PC-3 (cell line): ENCODE measurements at regions not wholly inside any gene's neighbourhood (a gene's known extent, or its start where the extent isn't known, plus 50 kb on each side); places are given as distances from the start of the nearest gene placed in this dataset.

Experiments
- ATAC-seq: fragments of 200-7000 bp; cut with Tn5 transposase; 2 replicates; pipeline ENCODE4 v1.9.1; 2020; ENCODE audit warnings: mild to moderate bottlenecking, moderate library complexity
- BruUV-seq: library from RNA; stranded (reverse); fragments of 400-500 nt; replicated peaks from 2 replicates; lab custom pipeline; 2021; lab: Mats Ljungman, UMichigan
- CTCF ChIA-PET: fragments of 300-600 bp; sonication (Branson Sonifier 250); formaldehyde crosslinking; loops from one replicate; lab custom pipeline; 2022; ENCODE audit warnings: antibody characterized with exemption; lab: Charles Lee
- POLR2A ChIA-PET: fragments of 300-600 bp; sonication (Branson Sonifier 250); formaldehyde crosslinking; loops from one replicate; lab custom pipeline; 2022; ENCODE audit warnings: antibody characterized with exemption; ENCODE audit not compliant: unreplicated experiment; lab: Charles Lee
- DNase-seq: peaks from one replicate; pipeline ENCODE4 v3.0.0-alpha.2; 2015
- H2AFZ ChIP-seq: fragments of 300-600 bp; sonication (generic); 2 replicates; pipeline ENCODE4 v1.6.0; 2016; ENCODE audit warnings: antibody characterized with exemption, low read length
- H3F3A ChIP-seq: fragments of 300-600 bp; sonication (generic); one replicate; pipeline ENCODE4 v1.6.0; 2017; ENCODE audit warnings: antibody characterized with exemption, low read length, control low read depth, mild to moderate bottlenecking; ENCODE audit not compliant: unreplicated experiment
- H3K27ac ChIP-seq: fragments of 300-600 bp; sonication (generic); 2 replicates; pipeline ENCODE4 v1.5.1; 2016; ENCODE audit warnings: mild to moderate bottlenecking, low read length
- H3K27me3 ChIP-seq: fragments of 300-600 bp; sonication (generic); 2 replicates; pipeline ENCODE4 v1.6.1; 2016; ENCODE audit warnings: low read length, mixed read lengths
- H3K36me3 ChIP-seq: fragments of 300-600 bp; sonication (generic); 2 replicates; pipeline ENCODE4 v1.6.1; 2016; ENCODE audit warnings: low read depth, mixed run types, low read length, mixed read lengths
- H3K4me1 ChIP-seq: fragments of 300-600 bp; sonication (generic); 2 replicates; pipeline ENCODE4 v1.5.1; 2016; ENCODE audit warnings: low read length; ENCODE audit not compliant: insufficient read depth
- H3K4me2 ChIP-seq: fragments of 300-600 bp; sonication (generic); 2 replicates; pipeline ENCODE4 v1.6.0; 2016; ENCODE audit warnings: low read length
- H3K4me3 ChIP-seq: fragments of 300-600 bp; sonication (generic); 2 replicates; pipeline ENCODE4 v1.5.1; 2016; ENCODE audit warnings: mild to moderate bottlenecking, low read length, mixed read lengths
- H3K79me2 ChIP-seq: fragments of 300-600 bp; sonication (generic); 2 replicates; pipeline ENCODE4 v1.6.1; 2017; ENCODE audit warnings: low read length, mixed read lengths
- H3K9ac ChIP-seq: fragments of 300-600 bp; sonication (generic); 2 replicates; pipeline ENCODE4 v1.6.0; 2016; ENCODE audit warnings: mild to moderate bottlenecking, low read length
- H3K9me2 ChIP-seq: fragments of 300-600 bp; sonication (generic); replicated peaks from 2 replicates; pipeline ENCODE4 v1.6.1; 2016; ENCODE audit warnings: mixed run types, low read length, mixed read lengths
- H3K9me3 ChIP-seq: fragments of 300-600 bp; sonication (generic); 2 replicates; pipeline ENCODE4 v1.6.1; 2016; ENCODE audit warnings: low read length, mixed read lengths
- H4K20me1 ChIP-seq: fragments of 300-600 bp; sonication (generic); 2 replicates; pipeline ENCODE4 v1.6.1; 2016; ENCODE audit warnings: low read length, mixed read lengths
- EZH2 ChIP-seq: fragments of 300-600 bp; sonication (generic); IDR thresholded peaks from one replicate; pipeline ENCODE4 v1.6.1; 2017; ENCODE audit warnings: antibody characterized with exemption, mild to moderate bottlenecking, low read length; ENCODE audit not compliant: unreplicated experiment
- EZH2phosphoT487 ChIP-seq: fragments of 300-600 bp; sonication (generic); IDR thresholded peaks from 2 replicates; pipeline ENCODE4 v1.6.1; 2018; ENCODE audit warnings: mild to moderate bottlenecking, antibody characterized with exemption, low read length, borderline replicate concordance
- intact Hi-C: fragments of 100-400 bp; cut with micrococcal nuclease; formaldehyde crosslinking; loops from 2 replicates; pipeline ENCODE4 v1.9.0; 2023
- TF ChIP-seq, protein P1 (sequence below): fragments of 300-600 bp; sonication (generic); conservative IDR thresholded peaks from 2 replicates; pipeline ENCODE4 v1.5.1; 2017; ENCODE audit warnings: antibody characterized with exemption, low read depth, mild to moderate bottlenecking, low read length

DNA sequence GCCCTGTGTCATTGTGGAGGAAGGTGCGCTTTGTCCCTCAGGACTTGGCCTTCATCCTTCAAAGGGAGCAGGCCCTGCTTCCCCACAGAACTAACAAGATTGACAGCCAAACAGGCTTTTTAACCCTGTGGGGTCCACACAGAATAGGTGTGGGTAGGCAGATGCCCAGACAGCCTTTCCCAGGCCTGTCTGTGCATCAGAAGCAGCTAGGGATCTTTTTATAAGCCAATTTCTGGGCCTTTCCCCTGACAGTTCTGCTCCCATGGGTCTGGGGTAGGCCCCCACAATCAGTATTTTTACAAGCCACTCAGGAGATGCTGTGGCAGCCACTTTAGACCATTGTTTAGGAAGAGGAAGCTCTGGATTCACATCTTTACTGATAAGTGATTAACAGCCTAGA, 69.2 kb downstream of the MRPL46 start:
- intact Hi-C loops, result no loop called here
- no peaks in the 10 kb centered on the region for H3K9me2 ChIP-seq
- H3K36me3 ChIP-seq, result no peaks in the 10 kb centered on the region
- POLR2A ChIA-PET, result no interaction called here
- CTCF ChIA-PET, result no interaction called here
- no peak overlapping the region for H3K4me2 ChIP-seq
- no peak overlapping the region for H3K27ac ChIP-seq
- ATAC-seq (no peak), DNase-seq (no peak)
- TF ChIP-seq EZH2phosphoT487 (no peak), EZH2 (no peak)
- TF ChIP-seq, protein P1, sequence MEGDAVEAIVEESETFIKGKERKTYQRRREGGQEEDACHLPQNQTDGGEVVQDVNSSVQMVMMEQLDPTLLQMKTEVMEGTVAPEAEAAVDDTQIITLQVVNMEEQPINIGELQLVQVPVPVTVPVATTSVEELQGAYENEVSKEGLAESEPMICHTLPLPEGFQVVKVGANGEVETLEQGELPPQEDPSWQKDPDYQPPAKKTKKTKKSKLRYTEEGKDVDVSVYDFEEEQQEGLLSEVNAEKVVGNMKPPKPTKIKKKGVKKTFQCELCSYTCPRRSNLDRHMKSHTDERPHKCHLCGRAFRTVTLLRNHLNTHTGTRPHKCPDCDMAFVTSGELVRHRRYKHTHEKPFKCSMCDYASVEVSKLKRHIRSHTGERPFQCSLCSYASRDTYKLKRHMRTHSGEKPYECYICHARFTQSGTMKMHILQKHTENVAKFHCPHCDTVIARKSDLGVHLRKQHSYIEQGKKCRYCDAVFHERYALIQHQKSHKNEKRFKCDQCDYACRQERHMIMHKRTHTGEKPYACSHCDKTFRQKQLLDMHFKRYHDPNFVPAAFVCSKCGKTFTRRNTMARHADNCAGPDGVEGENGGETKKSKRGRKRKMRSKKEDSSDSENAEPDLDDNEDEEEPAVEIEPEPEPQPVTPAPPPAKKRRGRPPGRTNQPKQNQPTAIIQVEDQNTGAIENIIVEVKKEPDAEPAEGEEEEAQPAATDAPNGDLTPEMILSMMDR, result no peak
- H3K9me3 ChIP-seq, result no peaks in the 10 kb centered on the region
- no peak overlapping the region for H3K4me3 ChIP-seq
- no peak overlapping the region for H2AFZ ChIP-seq
- no peaks in the 10 kb centered on the region for H3K4me1 ChIP-seq
- peaks cover 25% of the 10 kb centered on the region for H3K27me3 ChIP-seq
- BruUV-seq, result no TSS peak
- H4K20me1 ChIP-seq, result no peaks in the 10 kb centered on the region
- H3K9ac ChIP-seq, result no peak overlapping the region
- no peaks in the 10 kb centered on the region for H3K79me2 ChIP-seq
- H3F3A ChIP-seq, result no peaks in the 10 kb centered on the region

DNA sequence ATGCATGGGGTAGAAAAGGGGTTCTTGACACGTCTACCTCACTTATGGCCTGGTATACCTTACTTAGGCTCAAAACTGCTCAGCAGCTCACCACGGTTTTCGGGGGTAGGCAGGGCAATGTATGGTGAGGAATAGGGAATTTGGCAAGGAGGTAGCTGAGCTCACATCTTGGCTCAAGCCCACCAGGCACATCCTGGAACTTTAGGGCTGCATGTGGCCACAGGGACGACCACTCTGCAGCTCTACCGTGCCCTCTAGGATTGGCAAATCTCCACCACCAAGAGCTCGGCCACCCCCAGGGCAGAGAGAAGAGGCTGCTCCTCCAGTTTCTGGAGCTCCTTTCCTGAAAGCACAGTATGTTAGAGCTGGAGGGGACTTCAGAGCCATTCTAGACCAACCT, 69.7 kb downstream of the MRPL46 start:
- ATAC-seq, result no peak

More for the DNA sequence above, 69.7 kb downstream of the MRPL46 start:
- intact Hi-C loops, result no loop called here
- Histone ChIP-seq H3K4me2 (no peak overlapping the region), H3K79me2 (no peaks in the 10 kb centered on the region), H3F3A (no peaks in the 10 kb centered on the region), H3K27me3 (peaks cover 20% of the 10 kb centered on the region), H3K4me3 (no peak overlapping the region), H3K9ac (no peak overlapping the region), H3K27ac (no peak overlapping the region), H3K4me1 (no peaks in the 10 kb centered on the region), H3K9me3 (no peaks in the 10 kb centered on the region), H4K20me1 (no peaks in the 10 kb centered on the region), H2AFZ (no peak overlapping the region), H3K9me2 (no peaks in the 10 kb centered on the region), H3K36me3 (no peaks in the 10 kb centered on the region)
- BruUV-seq, result no TSS peak
- ChIA-PET CTCF (no interaction called here), POLR2A (no interaction called here)
- TF ChIP-seq EZH2 (no peak), EZH2phosphoT487 (no peak)
- TF ChIP-seq, protein P1, result no peak
- no peak for DNase-seq
